Pons (tissue), 1 donor: ENCODE measurements at regions not wholly inside any gene's neighbourhood (a gene's known extent, or its start where the extent isn't known, plus 50 kb on each side); places are given as distances from the start of the nearest gene placed in this dataset.

Experiments
- DNase-seq: peaks from one replicate; pipeline ENCODE4 v3.0.0-alpha.2; 2016; ENCODE audit warnings: low spot score

DNA sequence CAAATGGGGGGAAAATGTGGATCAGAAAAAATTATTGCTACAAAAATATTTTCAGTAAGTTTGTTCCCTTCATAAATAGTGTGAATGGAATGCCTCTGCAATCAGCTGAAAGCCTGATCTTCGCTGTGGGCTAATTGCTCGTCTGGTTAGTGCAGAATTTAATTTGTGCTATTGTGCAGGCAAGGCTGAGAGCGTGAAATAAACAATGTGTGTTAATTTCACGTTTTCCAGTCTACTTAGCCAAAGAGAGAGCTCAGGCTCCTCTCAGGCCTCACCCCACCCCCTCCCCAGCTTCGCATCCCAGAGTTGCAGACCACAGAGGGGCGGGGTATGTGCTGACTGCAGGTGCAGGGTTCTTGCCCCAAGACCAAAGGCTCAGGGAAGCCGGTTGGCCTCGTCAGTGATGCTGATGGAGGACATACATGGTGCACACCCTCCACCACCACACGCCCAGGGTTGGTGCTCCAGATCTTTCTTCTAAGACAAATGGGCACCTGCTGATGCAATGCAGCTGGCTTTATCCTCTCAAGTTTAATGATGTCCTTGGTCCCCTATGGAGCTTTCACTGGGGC is 302.6 kb upstream of the SLC14A2 start:
- DNase-seq: no peak

DNA sequence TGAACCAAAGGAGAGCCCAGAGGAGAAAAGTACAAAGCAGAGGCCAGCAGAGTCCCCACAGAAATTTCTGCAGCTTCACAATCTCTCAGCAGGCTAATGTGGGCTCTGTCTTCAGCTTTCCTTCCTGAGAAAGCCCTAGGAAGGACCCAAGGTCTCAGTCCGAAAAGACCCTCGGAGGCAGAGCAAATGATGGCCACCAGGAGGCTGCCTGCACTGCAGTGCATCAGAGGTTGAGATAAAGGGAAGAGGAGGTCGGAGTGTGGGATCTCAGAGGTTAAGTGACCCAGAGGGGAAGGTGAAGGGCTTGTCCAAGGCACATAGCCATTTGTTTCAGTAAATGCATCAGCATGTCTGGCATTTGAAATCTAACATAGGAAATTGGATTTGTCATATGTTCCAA is 299.1 kb upstream of the SLC14A2 start:
- no peak for DNase-seq

DNA sequence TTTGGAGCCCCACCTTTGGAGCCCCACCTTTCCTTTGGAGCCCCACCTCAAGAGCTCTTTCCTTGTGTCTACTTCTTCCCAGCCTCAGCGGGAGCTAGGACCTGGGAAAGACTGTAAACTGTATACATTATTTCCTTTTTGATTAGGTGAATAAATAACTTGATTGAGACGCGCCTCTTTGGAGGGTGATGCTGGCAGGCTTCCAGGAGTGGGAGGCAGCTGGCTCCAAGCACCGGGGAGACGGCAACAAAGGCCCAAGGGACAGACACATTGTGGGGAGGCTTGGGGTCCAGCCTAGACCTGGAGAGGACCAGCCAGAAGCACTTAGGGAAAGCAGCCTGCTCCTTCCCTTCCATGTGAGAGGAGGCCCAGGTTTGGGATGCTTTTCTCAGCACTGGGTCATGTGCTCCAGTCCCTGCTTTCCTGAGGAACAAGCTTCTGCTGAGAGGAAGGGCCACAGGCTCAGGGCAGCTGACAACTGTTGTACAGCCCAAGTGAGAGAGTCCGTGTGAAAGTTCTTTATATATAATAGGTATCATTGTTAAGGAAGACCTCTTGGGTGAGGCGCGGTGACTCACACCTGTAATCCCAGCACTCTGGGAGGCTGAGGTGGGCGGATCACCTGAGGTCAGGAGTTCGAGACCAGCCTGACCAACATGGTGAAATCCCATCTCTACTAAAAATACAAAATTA is 297.2 kb upstream of the SLC14A2 start:
- DNase-seq: no peak

DNA sequence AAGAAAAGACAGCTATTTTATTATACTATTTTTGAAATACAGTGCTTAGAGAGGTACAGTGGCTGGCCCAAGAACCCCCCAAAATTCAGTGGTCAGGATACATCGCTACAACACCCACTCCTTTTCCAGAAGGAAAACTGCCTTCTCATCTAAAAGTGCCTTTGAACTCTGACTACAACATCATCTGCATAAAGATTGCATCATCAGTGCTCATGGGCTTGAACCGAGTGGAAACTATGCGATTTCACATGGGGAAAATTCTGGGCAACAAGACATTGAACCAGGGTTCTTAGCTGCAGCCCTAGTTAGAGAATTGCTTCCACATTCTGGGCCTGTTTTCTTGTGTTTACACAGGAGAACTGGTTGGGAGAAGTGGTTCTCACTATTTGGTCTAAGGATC is 294.6 kb upstream of the SLC14A2 start:
- DNase-seq: no peak

DNA sequence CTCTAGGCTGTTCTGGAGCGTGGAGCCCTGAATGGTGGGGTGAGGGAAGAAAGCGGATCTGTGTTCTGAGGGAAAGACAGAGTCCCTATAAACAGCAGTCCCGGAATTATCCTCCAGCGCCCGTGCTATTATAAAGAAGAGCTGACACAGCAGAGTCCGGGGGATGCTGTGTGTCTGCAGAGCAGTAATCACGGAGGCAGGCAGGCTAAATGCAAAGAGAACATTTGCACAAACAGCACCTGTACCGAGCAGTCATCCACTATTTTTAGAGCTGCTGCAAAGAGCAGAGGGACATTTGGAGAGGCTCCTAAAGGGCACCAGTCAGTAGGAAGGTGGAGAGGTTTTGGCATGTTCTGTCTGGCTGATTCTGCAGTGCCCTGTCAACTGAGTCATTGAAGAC is 293.8 kb upstream of the SLC14A2 start:
- DNase-seq: no peak

DNA sequence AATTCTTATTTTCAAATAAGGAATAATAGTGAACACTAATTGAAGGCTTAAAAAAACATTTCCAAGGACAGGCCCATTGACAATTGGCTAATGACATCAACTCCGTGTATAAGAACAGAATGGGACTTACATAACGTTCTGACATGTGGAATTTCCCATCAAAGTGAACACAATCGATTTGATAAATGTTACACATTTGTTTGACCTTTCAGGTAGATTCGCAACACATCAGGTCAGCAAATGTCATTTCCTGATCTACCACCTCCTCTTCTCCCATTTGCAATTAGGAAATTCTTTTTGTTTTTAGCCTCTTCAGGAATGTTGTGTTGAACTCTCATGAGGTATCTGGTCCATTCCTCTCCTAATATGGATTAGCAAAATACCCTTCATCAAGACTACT is 292.9 kb upstream of the SLC14A2 start:
- no peak for DNase-seq

DNA sequence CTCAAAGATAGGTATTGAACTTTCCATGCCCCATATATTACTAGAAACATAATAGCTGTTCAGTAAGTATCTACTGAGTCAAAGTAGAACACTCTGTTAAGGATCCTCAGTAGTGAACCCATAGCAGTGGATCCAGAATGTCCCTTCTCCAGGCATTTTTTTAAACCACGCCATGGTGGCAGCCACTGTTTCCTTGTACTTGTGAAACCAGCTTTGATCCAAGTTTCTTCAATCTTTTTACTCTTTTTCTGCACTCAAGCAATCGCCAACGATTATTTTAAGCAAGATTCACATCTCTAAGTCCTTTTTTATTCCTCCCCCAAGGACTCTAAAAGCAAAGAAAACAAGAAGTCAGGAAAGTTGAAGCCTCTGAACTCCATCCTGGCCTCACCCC is 291.2 kb upstream of the SLC14A2 start:
- no peak for DNase-seq

DNA sequence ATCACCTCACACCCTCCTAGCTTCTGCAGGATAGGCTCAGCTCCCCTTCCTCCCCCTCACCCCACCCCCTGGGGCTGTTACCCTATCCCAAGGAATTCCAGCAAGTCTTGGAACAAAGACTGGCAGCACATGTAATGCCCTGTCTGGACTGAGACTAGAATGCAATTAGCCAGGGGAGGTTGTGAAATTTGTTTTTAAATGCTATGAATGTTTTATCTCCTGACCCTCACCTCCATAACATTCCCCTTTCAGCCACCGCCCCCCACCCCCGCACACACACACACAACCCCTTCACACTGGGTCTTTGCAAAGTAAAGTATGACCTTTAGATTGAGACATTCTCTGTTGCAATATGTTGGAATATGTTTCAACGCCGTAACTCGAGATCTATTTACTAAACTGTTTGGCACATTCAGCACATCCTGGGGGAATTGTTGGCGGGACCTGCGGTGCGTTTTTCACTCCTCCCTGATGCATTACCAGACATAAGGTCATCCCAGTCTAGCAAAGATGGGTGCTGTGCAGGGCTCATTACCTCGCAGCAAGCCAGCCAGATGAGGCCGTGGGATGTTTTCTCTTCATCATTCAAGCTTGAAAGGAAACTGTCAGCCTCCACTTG is 290.7 kb upstream of the SLC14A2 start:
- no peak for DNase-seq

DNA sequence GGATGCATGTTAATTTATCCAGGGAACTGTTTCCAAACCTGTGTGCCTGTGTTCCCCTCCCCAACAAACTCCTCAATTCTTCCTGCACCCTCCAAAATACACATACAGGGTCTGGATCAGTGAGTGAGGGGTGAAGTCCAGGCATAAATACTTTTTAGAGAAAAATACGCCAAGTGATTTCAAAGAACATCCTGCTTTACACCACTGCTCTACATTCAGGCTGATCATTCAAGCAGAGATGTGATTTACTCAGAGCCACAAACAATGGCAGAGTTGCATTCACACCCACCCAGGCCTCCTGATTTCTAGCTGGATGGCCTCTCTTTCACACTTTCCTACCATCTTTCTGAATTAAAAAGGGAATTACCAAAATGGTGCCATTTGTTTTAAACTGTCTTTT is 289.5 kb upstream of the SLC14A2 start:
- no peak for DNase-seq

DNA sequence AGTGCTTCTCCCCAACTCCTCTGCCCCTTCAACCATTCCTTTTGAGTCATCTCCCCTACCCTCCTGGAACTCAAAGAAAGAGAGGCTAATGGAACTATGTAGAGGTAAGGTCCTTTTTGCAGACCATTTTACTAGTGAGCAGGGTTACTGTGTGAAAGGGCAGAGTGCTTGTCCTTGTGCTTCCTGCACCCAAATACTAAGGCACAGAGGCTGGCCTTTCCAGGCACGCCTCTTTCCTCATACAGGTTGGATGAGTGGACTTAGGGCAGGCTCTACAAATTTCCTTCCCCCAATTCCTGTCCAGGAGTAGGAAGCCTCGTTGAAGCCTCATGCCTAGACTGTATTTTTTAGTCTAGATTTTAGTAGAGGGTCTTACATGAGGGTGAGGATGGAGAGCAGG is 288.8 kb upstream of the SLC14A2 start:
- no peak for DNase-seq

DNA sequence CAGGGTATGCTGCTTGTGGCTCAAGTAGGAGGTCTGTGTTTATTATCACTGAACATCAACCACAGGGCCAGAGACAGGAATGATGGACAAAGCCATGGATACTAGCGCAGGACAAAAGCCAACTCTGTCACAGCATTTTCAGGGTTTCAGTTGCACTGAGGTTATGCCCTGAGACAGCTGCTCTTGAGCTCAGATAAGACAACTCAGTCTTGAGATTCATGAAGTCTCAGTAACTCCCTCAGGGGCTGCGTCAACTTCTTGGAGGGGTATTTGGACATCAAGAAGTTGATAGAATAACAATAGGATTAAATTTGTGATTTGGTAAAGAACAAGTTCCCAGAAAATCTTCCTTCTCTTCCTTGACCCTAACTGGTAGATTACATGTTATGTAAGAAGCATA is 287.0 kb upstream of the SLC14A2 start:
- DNase-seq: no peak

DNA sequence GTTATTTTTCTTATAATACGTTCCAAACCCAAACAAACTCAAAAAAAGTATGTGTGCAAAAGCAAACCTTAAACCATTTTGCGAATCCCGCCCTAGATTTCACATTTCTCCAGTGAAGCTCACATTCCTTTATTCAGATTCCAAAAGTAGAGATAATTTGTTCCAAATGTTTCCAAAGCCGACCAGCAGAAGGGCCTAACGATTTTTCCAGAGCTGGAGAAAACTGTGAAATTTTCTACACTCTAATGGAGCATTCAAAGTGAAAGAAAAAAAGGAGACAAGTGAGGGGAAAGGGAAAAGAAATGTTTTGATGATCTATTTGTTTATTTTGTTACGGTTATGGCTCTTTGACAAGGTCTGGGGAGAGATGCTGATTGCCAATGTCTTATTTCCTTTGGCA is 286.5 kb upstream of the SLC14A2 start:
- no peak for DNase-seq

DNA sequence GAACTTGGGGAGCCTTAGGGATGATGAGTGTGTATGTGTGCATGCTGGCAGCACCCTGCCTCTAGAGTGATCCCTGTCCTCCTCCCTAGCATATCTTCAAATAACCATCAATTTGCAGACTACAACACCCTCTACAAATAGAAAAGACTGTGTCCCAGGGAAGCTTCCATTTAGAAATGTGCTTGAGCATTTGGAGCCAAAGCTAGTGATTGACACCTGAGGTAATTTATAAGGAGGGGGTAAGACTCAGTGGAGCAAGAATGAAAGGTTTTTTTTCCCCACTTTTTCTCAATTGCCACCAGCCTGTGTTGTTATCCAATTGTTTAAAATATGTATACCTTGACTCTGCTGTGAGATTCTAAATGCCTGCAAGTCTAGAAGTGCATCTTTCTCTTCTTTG is 286.0 kb upstream of the SLC14A2 start:
- no peak for DNase-seq

DNA sequence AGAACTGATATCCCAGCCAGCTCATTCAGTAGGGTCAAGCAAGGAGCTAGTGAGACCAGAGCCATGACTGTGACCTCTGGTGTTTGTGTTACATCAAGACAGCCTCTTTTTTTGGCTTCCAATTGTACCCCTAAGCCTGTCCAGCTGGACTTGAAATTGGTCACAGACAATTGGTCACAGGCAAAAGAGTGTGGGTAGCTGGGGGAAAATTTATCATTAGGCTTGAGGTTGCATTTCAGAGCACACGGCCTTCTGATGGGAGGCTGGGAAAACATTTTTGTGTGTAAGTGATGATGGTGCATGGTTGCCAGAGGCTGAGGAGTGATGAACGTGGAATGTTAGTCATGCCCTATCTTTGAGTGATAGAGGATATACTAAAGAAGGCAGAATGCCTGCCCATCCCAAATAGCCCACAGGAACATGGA is 285.1 kb upstream of the SLC14A2 start:
- DNase-seq: no peak

DNA sequence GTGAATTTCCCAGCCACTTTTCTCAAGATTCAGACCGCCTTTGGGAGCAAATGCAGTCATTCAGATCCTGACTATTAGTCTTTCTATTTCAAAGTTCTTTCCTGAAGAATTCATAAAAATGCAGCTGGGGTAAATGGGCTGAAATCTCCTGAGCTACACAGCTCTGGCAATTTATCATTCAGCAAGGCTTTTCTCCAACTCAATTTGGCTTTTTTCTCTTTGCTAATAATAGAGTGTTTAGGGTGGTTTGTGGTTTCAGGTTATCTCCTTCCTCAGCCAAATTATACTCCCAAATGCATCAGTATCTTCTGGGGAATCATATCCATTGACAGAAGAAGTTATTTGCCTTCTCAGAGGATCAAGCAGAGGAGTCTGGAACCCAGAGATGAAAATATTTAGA is 282.4 kb upstream of the SLC14A2 start:
- no peak for DNase-seq

DNA sequence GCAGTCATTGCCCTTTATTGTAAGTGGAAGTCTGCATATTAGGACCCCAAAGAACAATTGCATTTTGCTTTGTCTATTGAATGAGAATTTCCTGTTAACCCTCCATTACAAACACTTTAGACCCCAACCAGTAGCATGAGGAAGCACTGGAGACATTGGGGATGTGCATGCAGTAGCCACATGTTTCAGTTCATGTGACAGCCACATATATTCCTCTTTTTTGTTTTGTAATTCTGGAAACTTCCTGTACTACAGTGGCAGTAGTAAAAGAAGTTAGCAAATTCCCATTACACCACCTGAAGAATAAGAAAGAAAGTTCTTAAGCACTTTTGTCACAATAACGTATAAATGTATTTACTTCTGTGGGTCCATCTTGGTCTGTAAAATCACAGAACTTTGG is 281.1 kb upstream of the SLC14A2 start:
- DNase-seq: peak; percentile 56

DNA sequence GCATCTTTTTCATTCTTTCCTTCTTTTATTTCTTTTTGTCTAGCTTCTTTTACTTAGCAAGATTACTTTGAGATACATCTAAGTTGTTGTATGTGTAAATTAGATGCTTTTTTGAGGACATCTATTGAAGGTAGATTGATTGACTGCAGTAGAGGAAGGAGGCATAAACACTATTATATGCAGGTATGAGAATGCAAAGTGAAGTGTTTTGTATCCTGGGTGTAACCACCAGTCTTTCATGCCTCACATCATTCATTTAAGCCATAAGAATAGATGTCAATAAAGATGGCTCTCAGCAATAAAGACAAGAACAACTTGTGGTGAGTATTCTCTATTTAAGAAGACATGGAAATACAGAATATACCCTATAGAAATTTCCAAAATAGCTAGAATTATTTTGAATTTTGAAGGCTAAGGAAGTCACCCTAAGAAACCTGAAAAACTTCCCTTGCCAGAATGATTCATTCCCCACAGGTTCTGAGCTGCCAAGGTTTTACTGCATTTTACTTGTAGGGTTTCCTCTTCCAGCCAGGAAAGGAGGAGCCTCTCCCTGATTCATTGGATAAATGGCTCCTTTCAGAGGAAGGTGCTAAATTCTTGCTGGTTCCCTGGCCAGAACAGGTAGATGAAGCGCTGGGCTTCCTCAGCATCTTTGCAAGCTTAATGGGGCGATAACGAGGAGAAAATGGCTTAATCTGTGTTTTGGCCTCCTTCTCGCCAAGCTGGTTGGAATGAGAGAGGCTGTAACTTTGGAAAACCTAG is 279.8 kb upstream of the SLC14A2 start:
- no peak for DNase-seq

DNA sequence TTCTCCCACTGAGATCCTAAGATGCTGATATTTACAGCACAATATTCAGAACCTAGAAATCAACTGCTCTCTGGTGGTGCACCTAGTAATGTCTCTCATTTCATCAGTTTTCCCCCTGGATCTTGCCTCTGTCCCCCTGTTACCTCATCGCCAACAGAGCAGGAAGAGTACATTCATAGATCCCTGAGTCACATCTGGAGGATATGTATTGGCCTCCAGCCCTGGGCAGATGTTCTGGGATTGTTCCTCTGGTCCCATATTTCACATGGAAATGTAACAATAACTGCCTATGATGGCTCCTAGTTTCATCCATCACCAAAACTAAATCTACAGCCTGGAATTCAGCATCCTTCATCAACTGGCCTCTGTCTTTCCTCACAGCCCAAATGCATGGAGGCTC is 278.8 kb upstream of the SLC14A2 start:
- no peak for DNase-seq

DNA sequence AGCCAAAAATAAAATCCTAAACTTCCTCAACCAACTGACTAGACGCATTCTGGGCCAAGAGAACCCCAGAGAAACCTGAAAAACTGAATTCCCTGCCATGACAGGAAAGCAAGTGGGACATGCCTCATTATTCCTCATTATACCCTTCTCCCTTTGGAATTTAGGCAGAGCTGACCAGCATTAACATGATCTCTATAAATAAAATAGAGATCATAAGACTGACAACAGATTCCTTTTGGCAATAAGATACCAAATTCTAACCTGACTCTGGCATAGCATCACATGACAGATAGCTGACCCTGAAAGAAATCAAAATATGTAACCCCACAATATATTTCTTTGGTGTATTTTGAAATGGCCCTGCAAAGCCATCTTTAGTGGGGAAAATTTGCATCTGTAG is 277.8 kb upstream of the SLC14A2 start:
- DNase-seq: no peak

DNA sequence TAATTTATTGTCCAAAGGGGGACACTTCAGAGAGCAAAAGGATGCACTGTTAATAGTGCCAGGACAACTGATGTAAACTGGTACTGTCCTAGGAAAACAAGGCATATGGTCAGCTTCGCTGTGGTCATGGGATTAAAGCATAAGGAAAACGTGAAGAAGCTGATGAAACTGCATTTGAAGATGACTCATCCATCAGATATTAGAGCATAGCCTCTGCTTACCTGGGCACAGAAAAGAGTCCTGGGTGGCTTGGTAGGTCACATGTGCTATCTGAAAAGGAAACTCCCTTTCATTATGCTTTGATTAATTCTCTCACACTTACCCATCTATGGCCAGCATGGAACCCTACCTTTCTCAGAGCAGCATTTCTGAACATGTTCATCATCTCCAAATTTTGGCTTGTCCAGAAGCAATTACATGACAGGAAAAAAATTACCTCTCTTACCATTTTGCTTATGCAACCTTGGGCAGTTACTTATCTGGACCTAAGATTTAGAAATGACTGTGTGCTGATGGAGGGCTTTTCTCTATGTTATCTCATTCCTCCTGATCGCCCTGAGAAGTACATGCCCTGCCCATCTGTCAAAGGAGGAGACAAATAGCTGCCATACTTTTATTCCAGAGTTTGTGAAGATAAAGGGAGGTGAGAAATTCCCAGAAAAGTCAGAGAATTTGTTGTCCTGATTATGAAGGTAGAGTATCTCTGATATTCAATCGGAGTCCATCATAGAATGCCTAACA is 275.3 kb upstream of the SLC14A2 start:
- DNase-seq: no peak

DNA sequence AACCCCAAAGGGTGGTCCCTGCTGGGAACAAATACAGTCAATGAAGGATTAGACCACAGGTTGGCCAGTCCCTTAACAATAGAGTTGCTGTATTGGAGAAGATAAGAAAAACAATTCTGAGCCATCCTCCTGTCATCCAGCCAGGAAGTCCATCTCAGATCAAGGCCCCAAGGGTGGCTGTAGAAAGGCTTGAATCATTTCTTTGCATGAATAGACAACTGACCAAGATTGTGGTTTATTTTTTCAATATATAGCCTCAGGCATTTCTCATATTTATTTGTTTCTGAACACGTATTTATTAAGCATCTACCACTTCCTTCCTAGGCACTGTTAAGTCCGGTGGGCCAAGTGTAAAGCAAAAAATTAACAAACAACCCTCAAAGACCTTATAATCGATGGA is 274.4 kb upstream of the SLC14A2 start:
- DNase-seq: no peak

DNA sequence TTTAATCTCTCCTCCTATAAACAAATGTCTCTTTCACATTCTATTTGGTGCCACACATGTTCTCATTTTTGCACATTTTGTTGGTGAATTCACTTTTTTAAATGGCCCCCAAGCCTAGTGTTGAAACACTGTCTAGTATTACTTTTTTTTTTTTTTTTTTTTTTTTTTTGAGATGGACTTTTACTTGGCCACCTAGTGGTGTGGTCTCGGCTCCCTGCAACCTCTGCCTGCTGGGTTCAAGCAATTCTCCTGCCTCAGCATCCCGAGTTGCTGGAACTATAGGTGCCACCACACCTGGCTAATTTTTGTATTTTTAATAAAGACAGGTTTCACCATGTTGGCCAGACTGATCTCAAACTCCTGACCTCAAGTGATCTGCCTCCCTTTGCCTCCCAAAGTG is 273.8 kb upstream of the SLC14A2 start:
- no peak for DNase-seq
